ENCODE measurements at regions not wholly inside any gene's neighbourhood (a gene's known extent, or its start where the extent isn't known, plus 50 kb on each side); places are given as distances from the start of the nearest gene placed in this dataset.

- TF ChIP-seq POLR2A (IDR thresholded peaks at IDR 0.05) (no peak), CTCF (IDR thresholded peaks at IDR 0.05) (no peak), EP300 (IDR thresholded peaks at IDR 0.05) (no peak)
These were observed 344.2 kb downstream of the TMEM161B start for GRCh38 chr5:87924436-87924835.

Measured in tibial nerve (tissue), 4 donors.